Endothelial cell of umbilical vein (primary cell): ENCODE measurements at regions not wholly inside any gene's neighbourhood (a gene's known extent, or its start where the extent isn't known, plus 50 kb on each side); places are given as distances from the start of the nearest gene placed in this dataset.

Experiments used
- EZH2 ChIP-seq: IDR thresholded peaks from 2 replicates; pipeline ENCODE4 v1.6.1; 2012; ENCODE audit warnings: borderline replicate concordance, low read depth, mild to moderate bottlenecking, moderate library complexity, low read length, inconsistent platforms; ENCODE audit not compliant: severe bottlenecking
- FOS ChIP-seq: IDR thresholded peaks from 2 replicates; pipeline ENCODE4 v1.6.1; 2011; ENCODE audit warnings: mild to moderate bottlenecking, low read length, moderate library complexity, borderline replicate concordance; ENCODE audit not compliant: insufficient read depth
- GATA2 ChIP-seq: IDR thresholded peaks from 2 replicates; pipeline ENCODE4 v1.7.0; 2011; ENCODE audit warnings: low read depth, mild to moderate bottlenecking, moderate library complexity, mixed read lengths, low read length; ENCODE audit not compliant: insufficient read length, insufficient read depth
- JUN ChIP-seq: IDR thresholded peaks from 2 replicates; pipeline ENCODE4 v1.6.1; 2011; ENCODE audit warnings: borderline replicate concordance, low read depth; ENCODE audit not compliant: insufficient read length, insufficient read depth
- MAX ChIP-seq: IDR thresholded peaks from 2 replicates; pipeline ENCODE4 v1.6.1; 2011; ENCODE audit not compliant: insufficient read depth, insufficient read length
- MYC ChIP-seq: IDR thresholded peaks from one replicate; pipeline ENCODE4 v1.6.1; 2011; ENCODE audit warnings: mild to moderate bottlenecking, low read depth, low read length
- POLR2A ChIP-seq: IDR thresholded peaks from 2 replicates; pipeline ENCODE4 v1.6.1; 2012; ENCODE audit warnings: low read depth, mild to moderate bottlenecking, control low read depth, low read length
- POLR2AphosphoS5 ChIP-seq: IDR thresholded peaks from 2 replicates; pipeline ENCODE4 v1.6.1; 2012; ENCODE audit warnings: low read depth, mild to moderate bottlenecking, control low read depth, low read length, moderate library complexity; ENCODE audit not compliant: insufficient read depth
- TF ChIP-seq, protein P1 (sequence below), 2 donors: IDR thresholded peaks; 1 replicate in 1 of 2; 2 replicates in 1 of 2; pipeline ENCODE4 v1.5.1; 2011; ENCODE audit warnings: low read length in 2 of 2, mild to moderate bottlenecking in 2 of 2, moderate library complexity in 2 of 2, control low read depth in 1 of 2, inconsistent platforms in 1 of 2, low read depth in 1 of 2; ENCODE audit not compliant: insufficient read depth in 1 of 2; ENCODE audit errors: extremely low read depth in 1 of 2

DNA sequence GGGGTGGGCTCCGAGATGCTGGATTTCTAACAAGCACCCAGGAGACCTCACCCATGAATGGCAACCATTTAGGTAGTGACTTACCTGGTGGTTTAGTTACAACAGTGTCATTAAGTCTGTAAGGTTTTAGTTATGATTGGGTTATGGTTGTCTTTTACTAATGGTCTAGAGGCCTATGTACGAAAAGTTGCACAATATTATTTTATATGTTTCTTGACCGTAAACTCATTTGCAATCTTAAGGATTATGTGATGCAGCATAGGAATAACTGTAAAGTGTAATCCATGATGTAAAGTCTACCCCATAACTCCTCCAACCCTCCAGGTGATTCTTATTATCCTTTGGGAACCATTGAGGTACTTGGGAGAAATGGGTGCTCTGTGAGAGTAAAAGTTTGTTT lies 155.4 kb upstream of the ZEB2 start:
- TF ChIP-seq, protein P1, sequence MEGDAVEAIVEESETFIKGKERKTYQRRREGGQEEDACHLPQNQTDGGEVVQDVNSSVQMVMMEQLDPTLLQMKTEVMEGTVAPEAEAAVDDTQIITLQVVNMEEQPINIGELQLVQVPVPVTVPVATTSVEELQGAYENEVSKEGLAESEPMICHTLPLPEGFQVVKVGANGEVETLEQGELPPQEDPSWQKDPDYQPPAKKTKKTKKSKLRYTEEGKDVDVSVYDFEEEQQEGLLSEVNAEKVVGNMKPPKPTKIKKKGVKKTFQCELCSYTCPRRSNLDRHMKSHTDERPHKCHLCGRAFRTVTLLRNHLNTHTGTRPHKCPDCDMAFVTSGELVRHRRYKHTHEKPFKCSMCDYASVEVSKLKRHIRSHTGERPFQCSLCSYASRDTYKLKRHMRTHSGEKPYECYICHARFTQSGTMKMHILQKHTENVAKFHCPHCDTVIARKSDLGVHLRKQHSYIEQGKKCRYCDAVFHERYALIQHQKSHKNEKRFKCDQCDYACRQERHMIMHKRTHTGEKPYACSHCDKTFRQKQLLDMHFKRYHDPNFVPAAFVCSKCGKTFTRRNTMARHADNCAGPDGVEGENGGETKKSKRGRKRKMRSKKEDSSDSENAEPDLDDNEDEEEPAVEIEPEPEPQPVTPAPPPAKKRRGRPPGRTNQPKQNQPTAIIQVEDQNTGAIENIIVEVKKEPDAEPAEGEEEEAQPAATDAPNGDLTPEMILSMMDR (IDR thresholded peaks at IDR 0.05; ENCODE audit: extremely low read depth in 1 of 2, insufficient read depth in 1 of 2, low read depth in 1 of 2, low read length in 2 of 2): no peak
- TF ChIP-seq POLR2A (no peak), MAX (no peak), POLR2AphosphoS5 (no peak), EZH2 (no peak), GATA2 (no peak), JUN (no peak), MYC (no peak), FOS (no peak)
